ENCODE measurements at regions not wholly inside any gene's neighbourhood (a gene's known extent, or its start where the extent isn't known, plus 50 kb on each side); places are given as distances from the start of the nearest gene placed in this dataset.
"Not testable (repeated sequence)": the region's sequence is repeated elsewhere in the genome, so short reads cannot be mapped to it uniquely, and the experiment has no call there.

DNA sequence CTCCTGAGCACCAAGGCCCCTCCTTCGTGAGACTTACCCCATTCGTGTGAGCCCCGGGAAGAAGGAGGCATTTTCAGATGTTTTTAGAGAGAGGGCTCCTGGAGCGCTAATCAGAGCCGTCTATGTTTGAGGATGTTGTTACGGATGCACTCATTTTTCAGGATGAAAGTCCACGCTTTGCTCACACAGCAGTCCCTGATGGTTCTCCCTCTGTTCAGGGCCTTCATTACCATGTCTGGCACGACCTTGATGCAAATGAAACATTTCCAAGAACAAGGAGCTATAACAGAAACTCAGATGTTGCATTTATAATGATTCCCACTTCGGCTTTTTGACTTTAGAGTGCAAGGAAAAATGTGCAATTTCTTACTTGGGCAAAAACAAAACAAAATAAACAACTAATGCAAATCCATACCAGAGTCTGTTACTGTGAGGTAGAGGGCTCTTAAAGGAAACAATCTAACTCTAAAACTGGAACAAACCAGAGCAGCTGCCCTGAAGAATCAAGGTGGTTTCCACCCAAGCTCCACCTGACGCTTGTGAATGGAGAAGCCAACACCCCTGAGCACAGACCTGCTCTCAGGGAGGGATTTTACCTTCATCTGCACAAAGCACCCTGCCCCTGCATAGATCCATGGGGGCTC, 181.7 kb upstream of the FAM240B start:
- TF ChIP-seq, protein P1, sequence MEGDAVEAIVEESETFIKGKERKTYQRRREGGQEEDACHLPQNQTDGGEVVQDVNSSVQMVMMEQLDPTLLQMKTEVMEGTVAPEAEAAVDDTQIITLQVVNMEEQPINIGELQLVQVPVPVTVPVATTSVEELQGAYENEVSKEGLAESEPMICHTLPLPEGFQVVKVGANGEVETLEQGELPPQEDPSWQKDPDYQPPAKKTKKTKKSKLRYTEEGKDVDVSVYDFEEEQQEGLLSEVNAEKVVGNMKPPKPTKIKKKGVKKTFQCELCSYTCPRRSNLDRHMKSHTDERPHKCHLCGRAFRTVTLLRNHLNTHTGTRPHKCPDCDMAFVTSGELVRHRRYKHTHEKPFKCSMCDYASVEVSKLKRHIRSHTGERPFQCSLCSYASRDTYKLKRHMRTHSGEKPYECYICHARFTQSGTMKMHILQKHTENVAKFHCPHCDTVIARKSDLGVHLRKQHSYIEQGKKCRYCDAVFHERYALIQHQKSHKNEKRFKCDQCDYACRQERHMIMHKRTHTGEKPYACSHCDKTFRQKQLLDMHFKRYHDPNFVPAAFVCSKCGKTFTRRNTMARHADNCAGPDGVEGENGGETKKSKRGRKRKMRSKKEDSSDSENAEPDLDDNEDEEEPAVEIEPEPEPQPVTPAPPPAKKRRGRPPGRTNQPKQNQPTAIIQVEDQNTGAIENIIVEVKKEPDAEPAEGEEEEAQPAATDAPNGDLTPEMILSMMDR (conservative IDR thresholded peaks at IDR 0.05; ENCODE audit: low read depth, low read length), result not testable (repeated sequence)
- not testable (repeated sequence) for TF ChIP-seq EZH2 (IDR thresholded peaks at IDR 0.05; ENCODE audit: borderline replicate concordance, low read depth, low read length, poor library complexity, severe bottlenecking)

Measured in A673 (cell line).